IPS-20b (cell line): ENCODE measurements at regions not wholly inside any gene's neighbourhood (a gene's known extent, or its start where the extent isn't known, plus 50 kb on each side); places are given as distances from the start of the nearest gene placed in this dataset.

Experiments
- H3K27ac ChIP-seq: one replicate; pipeline ENCODE4 v1.5.1; 2013; ENCODE audit warnings: low read length
- H3K27me3 ChIP-seq: 2 replicates; pipeline ENCODE4 v1.6.1; 2013; ENCODE audit warnings: mild to moderate bottlenecking, low read length, inconsistent platforms; ENCODE audit not compliant: insufficient read depth
- H3K36me3 ChIP-seq: 2 replicates; pipeline ENCODE4 v1.6.1; 2013; ENCODE audit warnings: low read depth, mild to moderate bottlenecking, inconsistent platforms, low read length, moderate library complexity; ENCODE audit not compliant: insufficient read depth
- H3K4me1 ChIP-seq: 2 replicates; pipeline ENCODE4 v1.6.1; 2013; ENCODE audit warnings: mild to moderate bottlenecking, control low read depth, inconsistent platforms, low read length, moderate library complexity; ENCODE audit not compliant: insufficient read depth
- H3K4me3 ChIP-seq: 2 replicates; pipeline ENCODE4 v1.5.1; 2013; ENCODE audit warnings: mild to moderate bottlenecking, low read length, inconsistent platforms
- H3K9ac ChIP-seq: 2 replicates; pipeline ENCODE4 v1.6.1; 2013; ENCODE audit warnings: low read depth, mild to moderate bottlenecking, inconsistent platforms, low read length, moderate library complexity
- H3K9me3 ChIP-seq: 2 replicates; pipeline ENCODE4 v1.6.1; 2013; ENCODE audit warnings: mild to moderate bottlenecking, low read depth, low read length, inconsistent platforms; ENCODE audit not compliant: insufficient read depth

DNA sequence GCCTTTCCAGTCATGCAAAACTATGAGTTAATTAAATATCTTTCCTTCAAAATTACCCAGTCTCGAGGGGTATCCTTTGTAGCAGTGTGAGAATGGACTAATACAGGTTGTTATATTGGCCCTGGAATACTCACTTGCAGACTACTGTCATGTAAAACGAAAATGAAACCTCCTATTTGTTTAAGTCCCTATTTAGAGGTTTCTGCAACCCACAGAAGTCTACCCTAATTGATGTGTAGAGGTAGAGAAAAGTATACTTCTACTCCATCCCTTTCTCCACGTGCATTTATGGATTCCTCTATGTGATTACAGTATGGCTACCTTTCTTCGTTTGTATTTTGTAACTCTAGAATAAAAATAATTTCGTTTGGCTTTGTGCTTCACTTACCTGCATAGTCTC, 371.1 kb downstream of the FSCB start:
- no peaks in the 10 kb centered on the region for H3K36me3 ChIP-seq
- no peak overlapping the region for H3K4me3 ChIP-seq
- H3K27me3 ChIP-seq = no peaks in the 10 kb centered on the region
- H3K9me3 ChIP-seq = no peaks in the 10 kb centered on the region
- no peak overlapping the region for H3K27ac ChIP-seq
- no peaks in the 10 kb centered on the region for H3K4me1 ChIP-seq
- H3K9ac ChIP-seq = no peak overlapping the region

DNA sequence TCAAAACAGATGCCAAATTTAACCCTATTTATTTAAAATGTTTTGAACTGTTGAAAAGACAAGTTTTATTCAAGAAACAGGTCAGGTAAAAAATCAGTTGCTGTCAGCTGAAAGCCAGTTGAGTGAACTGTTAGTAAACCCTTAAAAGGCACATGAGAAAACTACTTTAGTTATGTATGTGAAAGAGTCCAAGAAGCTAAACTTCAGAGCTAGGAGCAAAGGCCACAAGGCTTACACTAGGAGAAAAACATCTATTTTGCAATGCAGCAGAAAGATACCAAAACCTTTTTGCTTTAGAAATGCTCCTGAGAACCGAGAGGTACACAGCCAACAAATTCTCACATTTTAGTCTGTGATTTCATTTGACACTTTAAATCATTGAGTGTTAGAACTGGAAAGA, 375.2 kb downstream of the FSCB start:
- H3K9me3 ChIP-seq = no peaks in the 10 kb centered on the region
- no peak overlapping the region for H3K27ac ChIP-seq
- no peaks in the 10 kb centered on the region for H3K27me3 ChIP-seq
- H3K4me3 ChIP-seq = no peak overlapping the region
- no peak overlapping the region for H3K9ac ChIP-seq
- no peaks in the 10 kb centered on the region for H3K36me3 ChIP-seq
- no peaks in the 10 kb centered on the region for H3K4me1 ChIP-seq

DNA sequence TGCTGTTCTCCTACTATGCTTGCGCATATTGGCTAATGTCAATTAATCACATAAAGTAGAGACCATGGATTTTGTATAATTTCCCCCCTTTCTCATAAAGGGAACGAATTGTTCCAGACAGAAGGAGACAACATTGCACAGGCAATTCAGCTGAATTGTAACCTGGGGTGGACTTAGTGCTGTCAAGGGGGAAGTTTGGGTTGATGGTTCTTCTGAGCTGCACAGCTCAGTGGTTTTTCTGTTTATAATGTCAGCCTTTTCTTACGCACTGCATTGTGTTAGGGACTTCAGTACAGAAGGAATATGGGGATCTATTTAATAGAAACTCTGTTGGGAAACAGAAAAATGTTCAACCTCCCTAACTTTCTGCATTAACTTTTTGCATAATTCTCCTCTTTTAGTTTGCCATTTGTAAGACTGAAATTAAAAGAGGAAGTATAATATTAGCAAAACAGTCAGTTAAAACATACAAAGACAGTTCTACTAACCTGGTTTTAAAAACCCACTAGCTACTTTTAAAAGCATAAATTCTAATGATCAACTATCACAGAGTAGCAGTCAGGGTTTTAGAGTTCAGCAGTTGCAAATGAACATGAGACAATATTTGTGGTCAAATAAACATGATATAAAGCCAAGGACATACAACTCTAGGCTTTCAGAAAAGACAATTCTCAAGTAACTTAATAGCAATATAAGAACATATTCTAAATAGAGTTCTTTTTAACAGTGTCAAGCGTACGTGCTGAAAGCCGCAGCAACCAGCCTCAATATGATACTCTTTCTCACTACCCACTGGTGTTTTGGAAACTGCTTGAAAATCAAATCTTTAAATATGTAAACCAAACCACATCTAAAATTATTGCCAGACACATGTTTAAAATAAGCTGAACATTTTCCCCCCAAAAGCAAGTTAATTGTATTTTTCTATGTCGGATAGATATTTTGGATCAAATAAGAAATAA, 393.0 kb downstream of the FSCB start:
- Histone ChIP-seq H3K9ac (no peak overlapping the region), H3K27me3 (no peaks in the 10 kb centered on the region), H3K36me3 (no peaks in the 10 kb centered on the region), H3K9me3 (peaks cover 12% of the 10 kb centered on the region), H3K4me1 (no peaks in the 10 kb centered on the region), H3K4me3 (no peak overlapping the region), H3K27ac (no peak overlapping the region)

DNA sequence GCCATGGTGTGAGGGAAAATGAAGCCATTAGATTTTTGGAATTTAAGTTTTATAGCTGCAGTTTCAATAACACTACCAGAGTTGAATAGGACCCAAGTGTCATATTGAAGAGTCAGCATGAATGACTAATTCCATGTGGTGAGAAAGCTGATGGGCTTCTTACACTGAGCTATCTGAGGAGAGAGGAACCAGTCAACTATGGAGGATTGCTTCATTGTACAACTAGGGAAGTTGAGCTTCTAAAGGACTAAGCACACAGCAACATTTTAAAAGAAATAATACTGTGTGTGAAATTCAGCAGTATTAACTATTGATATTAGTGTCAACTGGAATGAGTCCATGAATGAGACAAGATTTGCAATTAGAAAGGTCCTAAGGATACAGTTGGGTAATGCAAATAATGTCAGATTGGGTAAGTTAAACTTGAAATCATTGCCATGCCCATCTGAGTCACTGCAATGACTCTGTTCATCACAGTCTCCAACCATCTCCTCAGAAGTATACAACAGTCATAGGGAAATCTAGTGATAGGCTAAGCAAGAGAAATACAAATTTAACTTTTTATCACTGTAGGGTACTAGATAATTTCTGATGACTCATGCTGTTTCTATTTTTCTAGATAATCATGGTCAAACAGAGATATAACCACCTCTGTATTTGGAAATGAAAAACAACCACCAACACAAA, 394.2 kb downstream of the FSCB start:
- H3K4me3 ChIP-seq = no peak overlapping the region
- no peak overlapping the region for H3K27ac ChIP-seq
- H3K9me3 ChIP-seq = peaks cover 17% of the 10 kb centered on the region
- no peaks in the 10 kb centered on the region for H3K27me3 ChIP-seq
- no peak overlapping the region for H3K9ac ChIP-seq
- H3K4me1 ChIP-seq = no peaks in the 10 kb centered on the region
- H3K36me3 ChIP-seq = no peaks in the 10 kb centered on the region

DNA sequence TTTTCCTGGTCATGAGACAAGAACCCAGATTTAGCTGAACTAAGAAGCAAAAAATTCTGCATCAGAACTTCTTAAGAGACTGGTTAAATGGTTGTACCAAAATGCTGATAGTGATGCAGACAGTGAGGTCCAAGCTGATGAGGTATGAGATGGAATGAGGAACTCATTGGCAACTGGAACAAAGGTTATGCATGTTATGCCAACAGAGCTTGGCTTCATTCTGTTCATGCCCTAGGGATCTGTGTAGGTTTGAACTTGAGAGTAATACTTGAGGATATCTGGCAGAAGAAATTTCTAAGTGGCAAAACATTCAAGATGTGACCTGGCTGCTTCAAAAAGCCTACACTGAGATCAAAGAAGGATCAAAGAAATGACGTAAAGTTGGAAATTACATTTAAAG, 398.0 kb downstream of the FSCB start:
- Histone ChIP-seq H3K4me1 (no peaks in the 10 kb centered on the region), H3K36me3 (no peaks in the 10 kb centered on the region), H3K9me3 (peaks cover 26% of the 10 kb centered on the region), H3K27ac (no peak overlapping the region), H3K4me3 (no peak overlapping the region), H3K27me3 (no peaks in the 10 kb centered on the region), H3K9ac (no peak overlapping the region)

DNA sequence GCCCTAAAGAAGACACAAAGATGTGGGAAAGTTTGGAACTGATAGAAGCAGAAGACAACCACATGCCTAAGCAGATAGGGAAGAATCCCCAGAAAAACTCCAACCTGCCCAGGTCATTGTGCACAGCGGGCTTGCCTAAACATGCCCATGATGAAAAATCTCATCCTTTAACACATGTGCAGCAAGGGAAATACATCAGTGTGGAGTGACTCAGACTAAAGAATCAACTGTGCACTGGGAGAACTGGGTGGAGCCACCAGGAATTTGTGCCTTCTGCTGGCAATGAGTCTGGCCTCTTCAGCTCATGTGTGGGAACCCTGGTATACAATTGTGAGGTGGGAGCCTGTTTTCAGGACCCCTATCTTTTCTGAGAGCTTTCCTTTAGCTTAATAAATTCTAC, 398.5 kb downstream of the FSCB start:
- no peak overlapping the region for H3K27ac ChIP-seq
- H3K4me1 ChIP-seq = no peaks in the 10 kb centered on the region
- no peaks in the 10 kb centered on the region for H3K27me3 ChIP-seq
- H3K9ac ChIP-seq = no peak overlapping the region
- H3K36me3 ChIP-seq = no peaks in the 10 kb centered on the region
- peaks cover 26% of the 10 kb centered on the region for H3K9me3 ChIP-seq
- H3K4me3 ChIP-seq = no peak overlapping the region

DNA sequence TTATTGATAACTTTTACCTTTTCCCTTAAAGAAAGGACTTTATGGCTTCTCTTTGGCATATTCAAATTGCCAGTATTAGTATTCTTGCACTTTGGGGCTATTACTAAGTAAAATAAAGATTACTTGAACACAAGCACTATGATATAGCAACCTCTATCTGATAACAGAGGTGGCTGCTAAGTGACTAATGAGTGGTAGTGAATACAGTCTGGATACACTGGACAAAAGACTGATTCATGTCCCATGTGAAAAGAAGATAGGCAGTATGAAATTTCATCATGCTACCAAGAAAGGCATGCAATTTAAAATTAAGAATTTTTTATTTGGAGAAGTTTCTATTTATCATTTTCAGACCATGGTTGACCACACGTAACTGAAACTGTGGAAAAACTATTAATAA, 399.9 kb downstream of the FSCB start:
- no peaks in the 10 kb centered on the region for H3K4me1 ChIP-seq
- H3K27ac ChIP-seq = no peak overlapping the region
- H3K36me3 ChIP-seq = no peaks in the 10 kb centered on the region
- H3K9ac ChIP-seq = no peak overlapping the region
- peaks cover 26% of the 10 kb centered on the region for H3K9me3 ChIP-seq
- H3K4me3 ChIP-seq = no peak overlapping the region
- no peaks in the 10 kb centered on the region for H3K27me3 ChIP-seq

DNA sequence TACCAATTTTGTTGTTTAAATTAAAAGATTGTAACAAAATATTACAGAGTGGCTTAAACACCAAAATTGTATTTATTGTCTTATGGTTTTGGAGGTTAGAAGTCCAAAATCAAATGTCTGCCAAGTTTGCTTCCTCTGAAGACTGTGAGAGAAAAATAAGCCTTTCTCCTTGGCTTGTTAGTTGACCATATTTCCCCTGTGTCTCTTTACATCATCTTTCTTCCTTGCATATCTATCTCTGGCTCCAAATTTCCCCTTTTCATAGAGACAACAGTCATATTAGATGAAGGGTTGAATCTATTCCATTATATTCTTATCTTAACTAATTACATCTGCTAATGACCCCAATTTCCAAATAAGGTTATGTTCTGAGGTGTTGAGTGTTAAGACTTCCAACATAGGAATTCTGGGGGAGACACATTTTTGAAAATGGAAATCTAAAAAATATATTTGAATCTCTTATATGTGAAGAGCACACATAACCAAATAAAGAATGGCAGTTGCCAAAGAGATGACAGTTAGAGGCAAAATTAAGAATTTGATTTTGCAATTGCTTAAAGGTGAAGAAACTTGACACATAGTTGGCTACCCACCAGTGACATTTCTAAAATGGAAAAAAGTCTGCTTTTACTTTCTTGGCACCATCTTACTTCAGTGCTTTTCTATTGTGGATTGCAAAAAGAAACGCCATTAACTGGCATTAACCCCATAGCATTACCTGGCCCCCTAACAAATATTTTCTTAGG, 407.2 kb downstream of the FSCB start:
- no peak overlapping the region for H3K9ac ChIP-seq
- no peaks in the 10 kb centered on the region for H3K4me1 ChIP-seq
- no peak overlapping the region for H3K27ac ChIP-seq
- H3K4me3 ChIP-seq = no peak overlapping the region
- H3K9me3 ChIP-seq = peaks cover 6% of the 10 kb centered on the region
- no peaks in the 10 kb centered on the region for H3K27me3 ChIP-seq
- H3K36me3 ChIP-seq = no peaks in the 10 kb centered on the region

DNA sequence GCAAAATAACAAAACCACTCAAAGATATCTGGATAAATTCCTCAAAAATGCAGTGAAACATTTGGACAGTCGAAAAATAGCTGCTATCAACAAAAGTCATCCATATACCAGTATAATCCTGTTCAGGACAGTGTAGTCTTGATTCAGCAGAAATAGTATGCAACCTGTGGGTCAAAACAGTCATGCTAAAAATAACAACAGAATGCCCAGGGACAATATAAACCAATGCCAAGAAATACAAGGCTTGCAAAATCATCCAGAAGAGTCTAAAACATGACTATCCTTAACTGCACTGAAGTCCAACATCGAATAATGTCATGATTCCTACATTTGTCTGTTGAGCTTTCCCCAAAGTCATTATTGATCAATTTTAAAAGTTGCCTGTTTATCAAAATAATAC, 425.9 kb downstream of the FSCB start:
- H3K36me3 ChIP-seq = no peaks in the 10 kb centered on the region
- no peak overlapping the region for H3K4me3 ChIP-seq
- no peaks in the 10 kb centered on the region for H3K4me1 ChIP-seq
- H3K9me3 ChIP-seq = no peaks in the 10 kb centered on the region
- no peaks in the 10 kb centered on the region for H3K27me3 ChIP-seq
- H3K9ac ChIP-seq = no peak overlapping the region
- no peak overlapping the region for H3K27ac ChIP-seq

DNA sequence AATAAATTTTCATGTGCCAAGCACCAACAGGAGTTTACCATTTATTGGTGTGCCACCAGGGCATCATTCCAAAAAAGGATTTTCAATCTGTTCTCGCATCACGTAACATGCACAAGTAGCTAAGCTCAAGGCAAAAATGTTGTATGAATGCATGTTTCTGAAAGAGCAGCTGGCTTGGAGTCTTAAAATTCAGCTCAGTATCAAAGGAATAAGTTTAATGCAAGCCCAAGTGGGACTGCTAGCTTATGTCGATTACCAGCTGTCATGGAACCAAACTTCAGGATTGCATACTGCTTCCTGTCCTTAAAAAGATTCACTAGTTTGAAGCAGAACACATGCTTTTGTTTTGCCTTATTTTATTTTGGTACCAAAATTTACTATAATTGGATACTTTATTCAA, 437.0 kb downstream of the FSCB start:
- H3K9ac ChIP-seq = no peak overlapping the region
- H3K4me1 ChIP-seq = no peaks in the 10 kb centered on the region; the same call in 1 of the 2 replicates
- no peaks in the 10 kb centered on the region for H3K9me3 ChIP-seq
- H3K27me3 ChIP-seq = no peaks in the 10 kb centered on the region
- H3K36me3 ChIP-seq = no peaks in the 10 kb centered on the region
- H3K4me3 ChIP-seq = no peak overlapping the region
- H3K27ac ChIP-seq = no peak overlapping the region

DNA sequence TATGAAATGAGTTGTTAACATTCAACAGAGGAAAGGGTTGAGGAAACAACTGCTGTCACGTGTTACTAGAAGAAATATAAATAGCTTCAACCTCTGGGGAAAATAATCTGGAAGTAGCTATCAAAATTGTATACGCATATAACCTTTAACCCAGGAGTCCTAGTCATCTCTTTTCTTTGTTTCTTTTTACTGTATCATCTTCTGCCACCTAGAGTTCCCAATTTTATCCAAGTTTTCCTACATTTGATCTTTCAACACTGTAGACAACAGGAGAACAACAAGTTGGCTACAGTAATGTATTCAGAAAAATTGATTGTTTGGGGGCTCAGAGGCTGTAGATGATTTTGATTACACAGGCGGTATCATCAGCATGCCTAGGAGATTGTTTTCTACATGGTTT, 453.7 kb downstream of the FSCB start:
- Histone ChIP-seq H3K9ac (no peak overlapping the region), H3K4me3 (no peak overlapping the region), H3K4me1 (no peaks in the 10 kb centered on the region), H3K36me3 (no peaks in the 10 kb centered on the region), H3K9me3 (no peaks in the 10 kb centered on the region), H3K27me3 (no peaks in the 10 kb centered on the region), H3K27ac (no peak overlapping the region)
